ENCODE measurements at regions not wholly inside any gene's neighbourhood (a gene's known extent, or its start where the extent isn't known, plus 50 kb on each side); places are given as distances from the start of the nearest gene placed in this dataset.
"Not testable (repeated sequence)": the region's sequence is repeated elsewhere in the genome, so short reads cannot be mapped to it uniquely, and the experiment has no call there.

GRCh38 chr7:104956753-104957450 is 57.1 kb upstream of the KMT2E start:
- ChIA-PET POLR2A (interaction anchor here (1.0 to 4.0 kb wide), 4 partner anchors 12 to 57 kb away, joined by 4 to 42 read pairs (median 6); partner anchors contain the start of gene KMT2E), CTCF (interaction anchor here (1.1 to 1.7 kb wide), 4 partner anchors 12 to 24 kb away, joined by 3 to 6 read pairs (median 4); no protein-coding TSS in a partner anchor)
- Mint-ChIP-seq H3K4me3 (peak overlapping the region; percentile 38), H3K27me3 (no peaks in the 10 kb centered on the region), H3K27ac (peak overlapping the region; percentile 96), H3K9me3 (ENCODE audit: low read depth) (no peaks in the 10 kb centered on the region), H3K36me3 (ENCODE audit: low read depth) (peaks cover 26% of the 10 kb centered on the region), H3K4me1 (peaks cover 47% of the 10 kb centered on the region)
- intact Hi-C loops (cut with DNase I, micrococcal nuclease): loop anchor here (1.0 to 2.0 kb wide), 3 partner anchors 12 to 55 kb away; no protein-coding TSS in a partner anchor
- ATAC-seq (peak; percentile 87), DNase-seq (peak; percentile 64)

- ATAC-seq: no peak
- intact Hi-C loops (cut with DNase I, micrococcal nuclease): no loop called here
- no peak overlapping the region for H3K4me3 Mint-ChIP-seq
- H3K4me1 Mint-ChIP-seq: peaks cover 57% of the 10 kb centered on the region
- H3K36me3 Mint-ChIP-seq (ENCODE audit: low read depth): peaks cover 39% of the 10 kb centered on the region
- no peak for DNase-seq
- no peak overlapping the region for H3K27ac Mint-ChIP-seq
- H3K9me3 Mint-ChIP-seq (ENCODE audit: low read depth): no peaks in the 10 kb centered on the region
- H3K27me3 Mint-ChIP-seq: no peaks in the 10 kb centered on the region
- CTCF ChIA-PET: interaction anchor here (0.9 to 2.3 kb wide), 3 partner anchors 8 to 23 kb away, joined by 3 to 6 read pairs (median 6); no protein-coding TSS in a partner anchor
- POLR2A ChIA-PET: interaction anchor here (1.1 to 4.0 kb wide), 2 partner anchors 14 to 18 kb away, joined by 8 to 42 read pairs; no protein-coding TSS in a partner anchor
These were observed 55.6 kb upstream of the KMT2E start for GRCh38 chr7:104958371-104958865.

- ATAC-seq; H3K4me3 Mint-ChIP-seq; H3K27ac Mint-ChIP-seq; DNase-seq; H3K27me3 Mint-ChIP-seq; H3K9me3 Mint-ChIP-seq (ENCODE audit: low read depth); intact Hi-C loops (cut with DNase I, micrococcal nuclease): not testable (repeated sequence)
- peaks cover 57% of the 10 kb centered on the region for H3K4me1 Mint-ChIP-seq
- CTCF ChIA-PET: interaction anchor here (2.3 kb wide), 1 partner anchor 22 kb away, joined by 6 read pairs; no protein-coding TSS in a partner anchor
- H3K36me3 Mint-ChIP-seq (ENCODE audit: low read depth): peaks cover 44% of the 10 kb centered on the region
- POLR2A ChIA-PET: interaction anchor here (1.1 kb wide), 1 partner anchor 19 kb away, joined by 8 read pairs; no protein-coding TSS in a partner anchor
These were observed 54.5 kb upstream of the KMT2E start for GRCh38 chr7:104959483-104959882.

GRCh38 chr7:104960741-104961448 is 53.1 kb upstream of the KMT2E start:
- ATAC-seq (no peak), DNase-seq (no peak)
- Mint-ChIP-seq H3K4me3 (no peak overlapping the region), H3K4me1 (peaks cover 49% of the 10 kb centered on the region), H3K9me3 (ENCODE audit: low read depth) (no peaks in the 10 kb centered on the region), H3K36me3 (ENCODE audit: low read depth) (peaks cover 41% of the 10 kb centered on the region), H3K27me3 (no peaks in the 10 kb centered on the region), H3K27ac (no peak overlapping the region)
- POLR2A ChIA-PET: interaction anchor here (1.1 kb wide), 1 partner anchor 67 kb away, joined by 3 read pairs; no protein-coding TSS in a partner anchor
- intact Hi-C loops (cut with DNase I, micrococcal nuclease): no loop called here
- CTCF ChIA-PET: interaction anchor here (0.6 to 2.3 kb wide), 3 partner anchors 9 to 21 kb away, joined by 4 to 10 read pairs (median 6); no protein-coding TSS in a partner anchor

GRCh38 chr7:104961821-104962220 is 52.2 kb upstream of the KMT2E start:
- Mint-ChIP-seq H3K4me1 (peaks cover 40% of the 10 kb centered on the region), H3K36me3 (ENCODE audit: low read depth) (peaks cover 40% of the 10 kb centered on the region), H3K27me3 (no peaks in the 10 kb centered on the region), H3K4me3 (no peak overlapping the region), H3K27ac (no peak overlapping the region), H3K9me3 (ENCODE audit: low read depth) (no peaks in the 10 kb centered on the region)
- DNase-seq (no peak), ATAC-seq (no peak)
- CTCF ChIA-PET: interaction anchor here (0.6 to 1.6 kb wide), 2 partner anchors 10 to 18 kb away, joined by 3 to 4 read pairs; no protein-coding TSS in a partner anchor
- POLR2A ChIA-PET: interaction anchor here (0.6 kb wide), 1 partner anchor 410 kb away, joined by 3 read pairs; no protein-coding TSS in a partner anchor
- intact Hi-C loops (cut with DNase I, micrococcal nuclease): no loop called here

- intact Hi-C loops (cut with DNase I, micrococcal nuclease): no loop called here
- ChIA-PET CTCF (interaction anchor here (1.0 to 1.5 kb wide), 3 partner anchors 14 to 19 kb away, joined by 3 to 7 read pairs (median 3); no protein-coding TSS in a partner anchor), POLR2A (no interaction called here)
- Mint-ChIP-seq H3K4me1 (peaks cover 30% of the 10 kb centered on the region), H3K9me3 (ENCODE audit: low read depth) (no peaks in the 10 kb centered on the region), H3K27me3 (no peaks in the 10 kb centered on the region), H3K27ac (peak overlapping the region; percentile 48), H3K4me3 (no peak overlapping the region), H3K36me3 (ENCODE audit: low read depth) (peaks cover 38% of the 10 kb centered on the region)
- ATAC-seq (peak; percentile 82), DNase-seq (peak; percentile 44)
These were observed 51.2 kb upstream of the KMT2E start for GRCh38 chr7:104962781-104963180.

GRCh38 chr7:104963378-104963990 is 50.5 kb upstream of the KMT2E start:
- no peak overlapping the region for H3K4me3 Mint-ChIP-seq
- CTCF ChIA-PET: interaction anchor here (1.1 to 1.5 kb wide), 2 partner anchors 17 to 20 kb away, joined by 3 to 7 read pairs; no protein-coding TSS in a partner anchor
- POLR2A ChIA-PET: no interaction called here
- ATAC-seq (no peak), DNase-seq (no peak)
- intact Hi-C loops (cut with DNase I, micrococcal nuclease): no loop called here
- H3K4me1 Mint-ChIP-seq: peaks cover 29% of the 10 kb centered on the region
- H3K27me3 Mint-ChIP-seq: no peaks in the 10 kb centered on the region
- no peaks in the 10 kb centered on the region for H3K9me3 Mint-ChIP-seq (ENCODE audit: low read depth)
- no peak overlapping the region for H3K27ac Mint-ChIP-seq
- peaks cover 37% of the 10 kb centered on the region for H3K36me3 Mint-ChIP-seq (ENCODE audit: low read depth)

GRCh38 chr7:104963991-104964385 is 50.0 kb upstream of the KMT2E start:
- peaks cover 26% of the 10 kb centered on the region for H3K4me1 Mint-ChIP-seq
- ChIA-PET CTCF (interaction anchor here (1.0 to 1.5 kb wide), 2 partner anchors 17 to 345 kb away, joined by 4 to 7 read pairs; no protein-coding TSS in a partner anchor), POLR2A (no interaction called here)
- intact Hi-C loops (cut with DNase I, micrococcal nuclease): no loop called here
- DNase-seq (no peak), ATAC-seq (peak; percentile 28)
- H3K36me3 Mint-ChIP-seq (ENCODE audit: low read depth): peaks cover 37% of the 10 kb centered on the region
- no peaks in the 10 kb centered on the region for H3K9me3 Mint-ChIP-seq (ENCODE audit: low read depth)
- no peak overlapping the region for H3K27ac Mint-ChIP-seq
- H3K27me3 Mint-ChIP-seq: no peaks in the 10 kb centered on the region
- H3K4me3 Mint-ChIP-seq: no peak overlapping the region

Data from activated CD4-positive, alpha-beta T cell treated with anti-CD3 and anti-CD28 coated beads for 36 hours (primary cell).